Testis (tissue), 2 donors: ENCODE measurements at regions not wholly inside any gene's neighbourhood (a gene's known extent, or its start where the extent isn't known, plus 50 kb on each side); places are given as distances from the start of the nearest gene placed in this dataset.

Experiments
- DNase-seq: peaks from one replicate; pipeline ENCODE4 v3.0.0-alpha.2; 2019
- H3K27ac ChIP-seq, 2 donors: fragments of 200-600 bp; sonication (generic); one replicate each; pipeline ENCODE4 v1.5.1; 2019
- H3K27me3 ChIP-seq: fragments of 200-600 bp; sonication (generic); one replicate; pipeline ENCODE4 v1.5.1; 2019
- H3K36me3 ChIP-seq: fragments of 200-600 bp; sonication (generic); one replicate; pipeline ENCODE4 v1.5.1; 2017; ENCODE audit warnings: low read depth; ENCODE audit errors: missing control alignments
- H3K4me1 ChIP-seq: fragments of 200-600 bp; sonication (generic); one replicate; pipeline ENCODE4 v1.5.1; 2019
- H3K4me3 ChIP-seq, 2 donors: fragments of 200-600 bp; sonication (generic); one replicate each; pipeline ENCODE4 v1.5.1; 2017 to 2019
- H3K9me3 ChIP-seq: fragments of 200-600 bp; sonication (generic); one replicate; pipeline ENCODE4 v1.5.1; 2017
- POLR2A ChIP-seq: fragments of 450-650 bp; IDR thresholded peaks from one replicate; pipeline ENCODE4 v1.6.1; 2017; ENCODE audit warnings: antibody characterized with exemption, mild to moderate bottlenecking, moderate library complexity
- WGBS, 2 donors: methylation state at CpG; one replicate each; pipeline ENCODE4 v1.1.5; 2018; 5-methylcytosine and 5-hydroxymethylcytosine counted together
- intact Hi-C: fragments of 100-400 bp; cut with DNase I; formaldehyde crosslinking; loops from one replicate; pipeline ENCODE4 v1.15.1; 2023; ENCODE audit warnings: low total_unique reads
- TF ChIP-seq, protein P1 (sequence below), 3 experiments: fragments of 450-650 bp in 2 of 3; fragments of 200-600 bp in 1 of 3; sonication (generic) in 1 of 3; IDR thresholded peaks; one replicate each; pipeline ENCODE4 v1.5.1; 2016 to 2019; ENCODE audit warnings: antibody characterized with exemption in 3 of 3, mild to moderate bottlenecking in 2 of 3, moderate library complexity in 1 of 3

DNA sequence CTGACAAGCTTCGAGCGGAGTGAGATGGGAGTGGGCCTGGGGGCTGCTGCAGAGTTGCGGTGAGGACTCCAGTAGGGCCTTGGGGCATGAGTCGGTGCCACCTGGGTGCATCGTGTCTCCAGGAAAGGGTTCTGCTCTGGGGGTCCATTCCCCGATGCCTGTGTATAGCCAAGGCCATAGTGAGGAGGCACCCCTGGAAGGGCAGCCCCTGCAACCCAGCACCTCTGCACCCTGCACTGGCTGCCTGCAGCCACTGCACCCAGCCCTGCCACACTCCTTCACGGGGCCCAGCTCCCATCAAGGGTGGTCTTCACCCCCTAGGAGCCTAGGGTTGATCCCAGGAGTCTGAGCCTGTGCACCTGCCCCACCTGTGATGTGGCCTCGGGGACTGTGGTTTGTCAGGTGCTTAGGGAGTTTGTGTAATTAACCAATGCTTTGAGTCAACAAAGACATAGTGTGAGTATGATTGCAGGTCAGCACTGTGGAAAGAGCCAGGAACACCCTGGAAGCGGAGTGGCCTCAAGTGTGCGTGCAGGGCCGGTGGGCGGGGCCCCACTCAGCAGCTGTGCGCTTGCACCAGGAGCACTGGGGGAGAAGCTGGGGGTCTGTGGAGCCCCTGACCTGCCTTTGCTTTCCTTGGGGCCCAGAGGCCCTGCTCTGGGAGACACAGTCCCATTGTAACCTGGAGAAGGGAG is 1299.3 kb downstream of the BRD1 start:
- no peaks in the 10 kb centered on the region for H3K36me3 ChIP-seq
- no peak overlapping the region for H3K4me3 ChIP-seq
- no peaks in the 10 kb centered on the region for H3K4me1 ChIP-seq
- no peaks in the 10 kb centered on the region for H3K27me3 ChIP-seq
- WGBS, 2 donors: 90 to 94% methylated on average over 11 to 13 of the region's 13 CpGs
- no peak overlapping the region for H3K27ac ChIP-seq
- intact Hi-C loops: no loop called here
- H3K9me3 ChIP-seq: no peaks in the 10 kb centered on the region
- TF ChIP-seq POLR2A: no peak
- TF ChIP-seq, protein P1, sequence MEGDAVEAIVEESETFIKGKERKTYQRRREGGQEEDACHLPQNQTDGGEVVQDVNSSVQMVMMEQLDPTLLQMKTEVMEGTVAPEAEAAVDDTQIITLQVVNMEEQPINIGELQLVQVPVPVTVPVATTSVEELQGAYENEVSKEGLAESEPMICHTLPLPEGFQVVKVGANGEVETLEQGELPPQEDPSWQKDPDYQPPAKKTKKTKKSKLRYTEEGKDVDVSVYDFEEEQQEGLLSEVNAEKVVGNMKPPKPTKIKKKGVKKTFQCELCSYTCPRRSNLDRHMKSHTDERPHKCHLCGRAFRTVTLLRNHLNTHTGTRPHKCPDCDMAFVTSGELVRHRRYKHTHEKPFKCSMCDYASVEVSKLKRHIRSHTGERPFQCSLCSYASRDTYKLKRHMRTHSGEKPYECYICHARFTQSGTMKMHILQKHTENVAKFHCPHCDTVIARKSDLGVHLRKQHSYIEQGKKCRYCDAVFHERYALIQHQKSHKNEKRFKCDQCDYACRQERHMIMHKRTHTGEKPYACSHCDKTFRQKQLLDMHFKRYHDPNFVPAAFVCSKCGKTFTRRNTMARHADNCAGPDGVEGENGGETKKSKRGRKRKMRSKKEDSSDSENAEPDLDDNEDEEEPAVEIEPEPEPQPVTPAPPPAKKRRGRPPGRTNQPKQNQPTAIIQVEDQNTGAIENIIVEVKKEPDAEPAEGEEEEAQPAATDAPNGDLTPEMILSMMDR (IDR thresholded peaks at IDR 0.05): no peak
- DNase-seq: no peak

DNA sequence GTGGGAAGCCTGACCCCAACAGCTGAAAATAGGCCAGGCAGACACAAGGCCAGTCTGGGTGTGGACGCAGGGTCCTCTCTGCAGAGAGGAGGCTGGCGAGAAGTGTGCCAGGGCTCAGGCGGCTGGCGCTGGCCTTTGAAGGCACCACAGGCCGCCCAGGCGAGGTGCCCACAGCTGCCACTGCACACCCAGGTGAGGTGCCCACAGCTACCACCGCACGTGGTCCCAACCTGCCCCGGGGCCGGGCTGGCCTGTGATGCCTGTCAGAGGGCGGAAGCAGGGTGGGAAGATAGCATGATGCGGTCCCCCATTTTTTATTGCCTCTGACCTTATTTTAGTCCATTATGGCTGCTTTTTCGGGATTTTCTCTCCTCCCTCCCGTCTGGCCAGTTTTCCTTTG is 1303.9 kb downstream of the BRD1 start:
- Histone ChIP-seq H3K9me3 (no peaks in the 10 kb centered on the region), H3K4me1 (no peaks in the 10 kb centered on the region), H3K27me3 (no peaks in the 10 kb centered on the region), H3K4me3 (no peak overlapping the region), H3K27ac (no peak overlapping the region), H3K36me3 (no peaks in the 10 kb centered on the region)
- WGBS, 2 donors: 91 to 93% methylated on average over 13 to 14 of the region's 14 CpGs
- intact Hi-C loops: no loop called here
- TF ChIP-seq POLR2A: no peak
- TF ChIP-seq, protein P1 (IDR thresholded peaks at IDR 0.05): no peak
- DNase-seq: no peak

DNA sequence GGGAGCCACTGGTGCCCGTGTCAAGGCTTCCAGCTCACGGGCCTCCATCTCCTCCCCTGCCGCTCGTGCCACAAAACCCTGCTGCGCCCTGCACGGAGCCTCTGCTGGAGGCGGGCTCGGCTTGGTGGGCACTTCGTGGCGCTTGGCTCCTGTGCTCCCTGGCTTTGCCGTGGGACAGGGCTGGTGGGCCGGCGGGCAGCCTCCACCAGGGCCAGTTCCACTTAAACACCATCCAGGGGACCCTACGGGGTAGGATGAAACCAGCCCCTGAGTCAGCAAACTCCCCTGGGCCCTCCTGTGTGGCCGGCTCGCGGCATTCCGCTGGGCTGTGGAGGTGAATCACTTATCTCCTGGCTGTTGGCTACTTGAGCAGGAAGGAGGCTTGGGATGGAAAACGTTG is 1304.6 kb downstream of the BRD1 start:
- TF ChIP-seq, protein P1 (IDR thresholded peaks at IDR 0.05): no peak
- TF ChIP-seq POLR2A: no peak
- intact Hi-C loops: no loop called here
- 91% methylated on average over 19 of the region's 19 CpGs; no CpG with 5 or more reads in 1 of the 2 donors for WGBS, 2 donors
- no peak overlapping the region for H3K4me3 ChIP-seq
- H3K9me3 ChIP-seq: no peaks in the 10 kb centered on the region
- DNase-seq: no peak
- no peaks in the 10 kb centered on the region for H3K36me3 ChIP-seq
- no peak overlapping the region for H3K27ac ChIP-seq
- H3K4me1 ChIP-seq: no peaks in the 10 kb centered on the region
- H3K27me3 ChIP-seq: no peaks in the 10 kb centered on the region

DNA sequence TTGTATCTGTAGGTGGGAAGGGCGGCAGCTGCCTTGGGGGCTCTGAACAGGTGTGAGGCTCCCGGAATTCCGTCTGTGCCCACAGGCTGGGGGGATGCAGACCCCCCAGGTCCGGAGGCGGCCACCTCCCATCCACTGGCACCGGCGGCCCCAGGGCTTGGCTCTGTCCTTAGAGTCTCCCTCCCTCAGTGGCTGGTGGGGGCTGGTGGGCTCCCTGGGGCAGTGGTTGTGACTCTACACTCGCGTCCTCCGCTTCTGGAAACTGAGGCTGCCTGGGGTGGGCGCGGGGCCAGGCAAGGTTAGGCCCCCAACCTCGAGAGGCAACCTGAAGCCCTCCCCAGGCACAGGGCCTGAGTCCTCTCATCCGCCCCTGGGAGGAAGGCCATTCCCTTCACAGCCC is 1305.4 kb downstream of the BRD1 start:
- no peak for TF ChIP-seq POLR2A
- TF ChIP-seq, protein P1 (IDR thresholded peaks at IDR 0.05): no peak
- Histone ChIP-seq H3K4me3 (no peak overlapping the region), H3K36me3 (no peaks in the 10 kb centered on the region), H3K27ac (no peak overlapping the region), H3K27me3 (no peaks in the 10 kb centered on the region), H3K9me3 (no peaks in the 10 kb centered on the region), H3K4me1 (no peaks in the 10 kb centered on the region)
- DNase-seq: no peak
- 83 to 94% methylated on average over 1 to 14 of the region's 14 CpGs for WGBS, 2 donors
- intact Hi-C loops: no loop called here
